Lung (tissue), 11 donors: ENCODE measurements at regions not wholly inside any gene's neighbourhood (a gene's known extent, or its start where the extent isn't known, plus 50 kb on each side); places are given as distances from the start of the nearest gene placed in this dataset.

Experiments used
- ATAC-seq: fragments of 200-7000 bp; cut with Tn5 transposase; one replicate; pipeline ENCODE4 v1.9.1; 2020; ENCODE audit warnings: moderate number of reproducible peaks; ENCODE audit not compliant: insufficient read depth, low FRiP score
- DNase-seq, 3 donors: peaks; one replicate each; pipeline ENCODE4 v3.0.0-alpha.2; 2013 to 2017
- H3K27ac ChIP-seq, 2 donors: one replicate each; pipeline ENCODE4 v1.5.1; 2013; ENCODE audit warnings: mild to moderate bottlenecking in 2 of 2, moderate library complexity in 2 of 2, control low read depth in 1 of 2, inconsistent platforms in 1 of 2, low read depth in 1 of 2, low read length in 1 of 2
- H3K27me3 ChIP-seq, 3 donors: one replicate each; pipeline ENCODE4 v1.5.1; 2013; ENCODE audit warnings: low read length in 2 of 3; ENCODE audit not compliant: control insufficient read depth in 3 of 3, insufficient read depth in 3 of 3
- H3K36me3 ChIP-seq, 4 donors: one replicate each; pipeline ENCODE4 v1.5.1; 2013; ENCODE audit warnings: low read length in 4 of 4, mild to moderate bottlenecking in 1 of 4, moderate library complexity in 1 of 4; ENCODE audit not compliant: control insufficient read depth in 4 of 4, insufficient read depth in 4 of 4
- H3K4me1 ChIP-seq, 5 donors: one replicate each; pipeline ENCODE4 v1.5.1; 2013; ENCODE audit warnings: low read length in 5 of 5, mild to moderate bottlenecking in 2 of 5, moderate library complexity in 1 of 5; ENCODE audit not compliant: control insufficient read depth in 5 of 5, insufficient read depth in 5 of 5
- H3K4me3 ChIP-seq: one replicate; pipeline ENCODE4 v1.5.1; 2013; ENCODE audit warnings: mild to moderate bottlenecking, control low read depth, moderate library complexity
- H3K9ac ChIP-seq, 2 donors: one replicate each; pipeline ENCODE4 v1.5.1; 2013; ENCODE audit warnings: low read length in 2 of 2, control low read depth in 1 of 2; ENCODE audit not compliant: insufficient read depth in 1 of 2
- H3K9me3 ChIP-seq, 4 donors: one replicate each; pipeline ENCODE4 v1.5.1; 2013; ENCODE audit warnings: low read length in 3 of 4, mild to moderate bottlenecking in 1 of 4, moderate library complexity in 1 of 4; ENCODE audit not compliant: control insufficient read depth in 4 of 4, insufficient read depth in 3 of 4
- WGBS, 2 donors: extraction: QIAGEN DNeasy Blood & Tissue Kit; methylation state at CpG; one replicate each; pipeline ENCODE4 v1.1.7; 2013; 5-methylcytosine and 5-hydroxymethylcytosine counted together
- TF ChIP-seq, protein P1 (sequence below): IDR thresholded peaks from 2 replicates; pipeline ENCODE4 v1.5.1; 2012; ENCODE audit warnings: mild to moderate bottlenecking; ENCODE audit errors: control extremely low read depth, extremely low read depth
- donor health status: control.
- donor health status: control.
- donor health status: Bipolar disorder and iron deficiency.
- donor health status: healthy.
- donor health status: DM: yes; HTN: yes; CAD: no.

DNA sequence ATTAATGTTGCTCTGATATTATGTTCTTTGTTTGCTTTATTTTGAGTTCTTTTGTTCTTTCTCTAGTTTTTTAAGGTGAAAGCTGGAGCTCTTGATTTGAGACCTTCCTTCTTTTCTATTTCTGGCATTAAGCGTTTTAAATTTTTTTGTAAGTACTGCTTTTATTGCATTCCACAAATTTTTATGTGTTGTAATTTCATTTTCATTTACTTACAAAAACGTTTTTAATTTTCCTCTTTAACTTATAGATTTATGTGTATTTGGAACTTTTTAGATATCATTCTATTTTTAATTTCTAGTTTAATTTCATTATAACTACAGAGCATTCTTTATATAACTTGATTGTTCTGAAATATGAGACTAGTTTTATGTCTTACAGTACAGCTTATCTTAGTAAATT is 395.6 kb downstream of the ETV1 start:
- H3K27me3 ChIP-seq: no peaks in the 10 kb centered on the region
- 61 to 72% methylated on average over 2 of the region's 2 CpGs for WGBS, 2 donors
- no peak overlapping the region for H3K27ac ChIP-seq
- DNase-seq: no peak
- H3K4me1 ChIP-seq: no peaks in the 10 kb centered on the region
- no peak overlapping the region for H3K4me3 ChIP-seq
- TF ChIP-seq, protein P1, sequence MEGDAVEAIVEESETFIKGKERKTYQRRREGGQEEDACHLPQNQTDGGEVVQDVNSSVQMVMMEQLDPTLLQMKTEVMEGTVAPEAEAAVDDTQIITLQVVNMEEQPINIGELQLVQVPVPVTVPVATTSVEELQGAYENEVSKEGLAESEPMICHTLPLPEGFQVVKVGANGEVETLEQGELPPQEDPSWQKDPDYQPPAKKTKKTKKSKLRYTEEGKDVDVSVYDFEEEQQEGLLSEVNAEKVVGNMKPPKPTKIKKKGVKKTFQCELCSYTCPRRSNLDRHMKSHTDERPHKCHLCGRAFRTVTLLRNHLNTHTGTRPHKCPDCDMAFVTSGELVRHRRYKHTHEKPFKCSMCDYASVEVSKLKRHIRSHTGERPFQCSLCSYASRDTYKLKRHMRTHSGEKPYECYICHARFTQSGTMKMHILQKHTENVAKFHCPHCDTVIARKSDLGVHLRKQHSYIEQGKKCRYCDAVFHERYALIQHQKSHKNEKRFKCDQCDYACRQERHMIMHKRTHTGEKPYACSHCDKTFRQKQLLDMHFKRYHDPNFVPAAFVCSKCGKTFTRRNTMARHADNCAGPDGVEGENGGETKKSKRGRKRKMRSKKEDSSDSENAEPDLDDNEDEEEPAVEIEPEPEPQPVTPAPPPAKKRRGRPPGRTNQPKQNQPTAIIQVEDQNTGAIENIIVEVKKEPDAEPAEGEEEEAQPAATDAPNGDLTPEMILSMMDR: no peak
- H3K9ac ChIP-seq: no peak overlapping the region
- peaks cover 0 to 2% (median 0%) of the 10 kb centered on the region in 4 donors for H3K9me3 ChIP-seq
- no peaks in the 10 kb centered on the region for H3K36me3 ChIP-seq
- no peak for ATAC-seq

DNA sequence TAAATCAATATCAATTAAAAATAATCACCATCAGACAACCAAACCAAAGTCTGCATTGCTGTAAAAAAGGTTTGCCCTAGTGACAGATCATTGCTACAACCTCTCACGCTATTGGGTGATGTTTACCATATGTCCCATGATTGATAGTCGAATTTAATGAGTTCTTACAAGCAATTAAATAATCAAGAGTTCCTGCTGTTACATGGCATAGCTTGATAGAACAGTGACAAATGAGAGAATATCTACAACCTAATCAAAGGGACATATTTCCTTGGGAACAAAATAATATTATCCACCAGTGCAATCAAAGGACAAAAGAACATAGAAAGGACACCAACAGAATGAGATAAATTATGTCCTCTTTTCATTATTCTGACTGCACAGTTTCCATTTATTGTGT is 387.4 kb downstream of the ETV1 start:
- TF ChIP-seq, protein P1: no peak
- ATAC-seq (no peak), DNase-seq (no peak)
- Histone ChIP-seq H3K36me3 (no peaks in the 10 kb centered on the region), H3K9me3 (no peaks in the 10 kb centered on the region), H3K9ac (no peak overlapping the region), H3K4me3 (no peak overlapping the region), H3K27ac (no peak overlapping the region), H3K4me1 (no peaks in the 10 kb centered on the region), H3K27me3 (no peaks in the 10 kb centered on the region)
- 69 to 82% methylated on average over 2 of the region's 2 CpGs for WGBS, 2 donors

DNA sequence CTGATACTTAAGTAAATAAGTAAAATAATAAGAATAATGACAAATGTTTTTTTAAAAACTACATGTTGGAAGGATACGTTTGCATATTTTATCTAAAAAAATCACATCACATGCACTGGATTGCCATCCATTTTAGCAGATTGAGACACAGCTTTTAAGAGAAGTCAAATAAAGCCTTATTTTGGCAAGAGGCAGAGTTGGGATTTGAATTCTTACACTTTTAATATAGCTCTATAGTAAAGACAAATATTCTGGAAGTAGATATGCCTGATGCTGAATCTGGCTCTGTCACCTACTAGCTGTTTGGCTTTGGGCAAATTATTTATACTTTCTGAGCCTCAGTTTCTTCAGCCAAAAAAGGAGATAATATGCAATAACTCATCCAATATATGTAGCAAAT is 386.4 kb downstream of the ETV1 start:
- no peak overlapping the region for H3K27ac ChIP-seq
- H3K9me3 ChIP-seq: peaks cover 0 to 6% (median 0%) of the 10 kb centered on the region in 4 donors
- H3K4me3 ChIP-seq: no peak overlapping the region
- no peak overlapping the region for H3K9ac ChIP-seq
- 81 to 88% methylated on average over 1 of the region's 1 CpG for WGBS, 2 donors
- H3K4me1 ChIP-seq: no peaks in the 10 kb centered on the region
- TF ChIP-seq, protein P1: no peak
- no peaks in the 10 kb centered on the region for H3K36me3 ChIP-seq
- DNase-seq (no peak), ATAC-seq (no peak)
- H3K27me3 ChIP-seq: no peaks in the 10 kb centered on the region

DNA sequence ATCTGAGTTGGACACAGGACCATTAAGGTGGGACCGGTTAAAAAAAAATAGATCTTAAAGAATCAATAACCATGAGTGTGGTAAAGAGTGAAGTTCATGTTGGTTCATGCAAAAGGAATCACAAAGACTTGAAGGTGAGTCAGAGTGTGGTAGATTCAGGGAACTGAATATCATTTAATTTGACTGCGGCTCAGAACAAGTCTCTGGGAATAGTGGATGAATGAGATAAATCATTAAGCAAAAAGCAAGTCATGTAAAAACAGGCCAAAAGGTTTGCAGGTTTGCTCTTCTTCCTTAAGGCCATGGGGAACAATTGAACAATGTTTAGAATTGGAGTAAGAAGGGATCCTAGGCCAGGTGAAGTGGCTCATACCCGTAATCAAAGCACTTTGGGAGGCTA is 385.8 kb downstream of the ETV1 start:
- TF ChIP-seq, protein P1: no peak
- WGBS, 2 donors: 86 to 88% methylated on average over 3 of the region's 3 CpGs
- Histone ChIP-seq H3K27ac (no peak overlapping the region), H3K9ac (no peak overlapping the region), H3K4me3 (no peak overlapping the region), H3K9me3 (peaks cover 0 to 6% (median 0%) of the 10 kb centered on the region in 4 donors), H3K4me1 (no peaks in the 10 kb centered on the region), H3K36me3 (no peaks in the 10 kb centered on the region), H3K27me3 (no peaks in the 10 kb centered on the region)
- ATAC-seq (no peak), DNase-seq (no peak)
